AG04450 (cell line): ENCODE measurements at regions not wholly inside any gene's neighbourhood (a gene's known extent, or its start where the extent isn't known, plus 50 kb on each side); places are given as distances from the start of the nearest gene placed in this dataset.

Experiments used
- CTCF ChIA-PET: fragments of 300-600, 350-600 bp; formaldehyde crosslinking; extraction: SDS; loops from one replicate; lab custom pipeline; 2022; ENCODE audit warnings: antibody characterized with exemption, inconsistent platforms; lab: Charles Lee
- POLR2A ChIA-PET: fragments of 350-600 bp; formaldehyde crosslinking; extraction: SDS; loops from one replicate; lab custom pipeline; 2021; ENCODE audit warnings: antibody characterized with exemption, inconsistent platforms; lab: Yijun Ruan, JAX
- DNase-seq: peaks from one replicate; pipeline ENCODE4 v3.0.0-alpha.2; 2011; ENCODE audit warnings: low read depth, low spot score
- H3K27ac ChIP-seq: one replicate; pipeline ENCODE4 v1.5.1; 2012; ENCODE audit warnings: low read depth, low read length, control low read depth
- H3K27me3 ChIP-seq: one replicate; pipeline ENCODE4 v1.6.0; 2012; ENCODE audit warnings: low read length; ENCODE audit not compliant: control insufficient read depth, insufficient read depth
- H3K4me3 ChIP-seq: 2 replicates; pipeline ENCODE4 v1.5.1; 2011; ENCODE audit warnings: mild to moderate bottlenecking, low read depth, low read length, control low read depth
- H3K9me3 ChIP-seq: 2 replicates; pipeline ENCODE4 v1.5.1; 2012; ENCODE audit warnings: low read length; ENCODE audit not compliant: control insufficient read depth, insufficient read depth
- CTCF ChIP-seq: IDR thresholded peaks from 2 replicates; pipeline ENCODE4 v1.5.1; 2011; ENCODE audit warnings: low read depth, low read length, control low read depth, inconsistent platforms

GRCh38 chr4:184329235-184329634 lies 111.6 kb upstream of the ENPP6 start:
- no peak overlapping the region for H3K27ac ChIP-seq
- H3K9me3 ChIP-seq, result no peaks in the 10 kb centered on the region
- ChIA-PET CTCF (interaction anchor here (1.6 kb wide), 1 partner anchor 42 kb away, joined by 3 read pairs; no protein-coding TSS in a partner anchor), POLR2A (no interaction called here)
- H3K4me3 ChIP-seq, result no peak overlapping the region
- DNase-seq, result no peak
- H3K27me3 ChIP-seq, result no peaks in the 10 kb centered on the region
- TF ChIP-seq CTCF, result no peak

GRCh38 chr4:184328022-184328736 lies 110.5 kb upstream of the ENPP6 start:
- ChIA-PET POLR2A (no interaction called here), CTCF (interaction anchor here (1.6 kb wide), 1 partner anchor 41 kb away, joined by 3 read pairs; no protein-coding TSS in a partner anchor)

GRCh38 chr4:184324939-184325477 lies 107.3 kb upstream of the ENPP6 start:
- ChIA-PET POLR2A (no interaction called here), CTCF (no interaction called here)
- TF ChIP-seq CTCF, result no peak
- H3K27ac ChIP-seq, result no peak overlapping the region
- H3K27me3 ChIP-seq, result no peaks in the 10 kb centered on the region
- DNase-seq, result no peak
- H3K9me3 ChIP-seq, result no peaks in the 10 kb centered on the region
- H3K4me3 ChIP-seq, result no peak overlapping the region

More at GRCh38 chr4:184328022-184328736, 110.5 kb upstream of the ENPP6 start:
- no peak for TF ChIP-seq CTCF
- no peaks in the 10 kb centered on the region for H3K9me3 ChIP-seq
- H3K27ac ChIP-seq, result no peak overlapping the region
- no peaks in the 10 kb centered on the region for H3K27me3 ChIP-seq
- no peak overlapping the region for H3K4me3 ChIP-seq
- no peak for DNase-seq

GRCh38 chr4:184322328-184323025 lies 104.8 kb upstream of the ENPP6 start:
- H3K4me3 ChIP-seq, result no peak overlapping the region
- ChIA-PET POLR2A (no interaction called here), CTCF (interaction anchor here (0.7 kb wide), 1 partner anchor 94 kb away, joined by 4 read pairs; no protein-coding TSS in a partner anchor)
- DNase-seq, result no peak
- H3K27ac ChIP-seq, result no peak overlapping the region
- no peak for TF ChIP-seq CTCF
- H3K27me3 ChIP-seq, result no peaks in the 10 kb centered on the region
- no peaks in the 10 kb centered on the region for H3K9me3 ChIP-seq

- Histone ChIP-seq H3K4me3 (no peak overlapping the region), H3K27me3 (no peaks in the 10 kb centered on the region), H3K9me3 (no peaks in the 10 kb centered on the region), H3K27ac (no peak overlapping the region)
- POLR2A ChIA-PET, result no interaction called here
- CTCF ChIA-PET, result no interaction called here
- DNase-seq, result no peak
- TF ChIP-seq CTCF, result no peak
These were observed 103.0 kb upstream of the ENPP6 start for GRCh38 chr4:184320631-184321030.
